ENCODE measurements at regions not wholly inside any gene's neighbourhood (a gene's known extent, or its start where the extent isn't known, plus 50 kb on each side); places are given as distances from the start of the nearest gene placed in this dataset.

- TF ChIP-seq EZH2 (IDR thresholded peaks at IDR 0.05; ENCODE audit: insufficient read depth, low read length) = no peak
- TF ChIP-seq, protein P1, sequence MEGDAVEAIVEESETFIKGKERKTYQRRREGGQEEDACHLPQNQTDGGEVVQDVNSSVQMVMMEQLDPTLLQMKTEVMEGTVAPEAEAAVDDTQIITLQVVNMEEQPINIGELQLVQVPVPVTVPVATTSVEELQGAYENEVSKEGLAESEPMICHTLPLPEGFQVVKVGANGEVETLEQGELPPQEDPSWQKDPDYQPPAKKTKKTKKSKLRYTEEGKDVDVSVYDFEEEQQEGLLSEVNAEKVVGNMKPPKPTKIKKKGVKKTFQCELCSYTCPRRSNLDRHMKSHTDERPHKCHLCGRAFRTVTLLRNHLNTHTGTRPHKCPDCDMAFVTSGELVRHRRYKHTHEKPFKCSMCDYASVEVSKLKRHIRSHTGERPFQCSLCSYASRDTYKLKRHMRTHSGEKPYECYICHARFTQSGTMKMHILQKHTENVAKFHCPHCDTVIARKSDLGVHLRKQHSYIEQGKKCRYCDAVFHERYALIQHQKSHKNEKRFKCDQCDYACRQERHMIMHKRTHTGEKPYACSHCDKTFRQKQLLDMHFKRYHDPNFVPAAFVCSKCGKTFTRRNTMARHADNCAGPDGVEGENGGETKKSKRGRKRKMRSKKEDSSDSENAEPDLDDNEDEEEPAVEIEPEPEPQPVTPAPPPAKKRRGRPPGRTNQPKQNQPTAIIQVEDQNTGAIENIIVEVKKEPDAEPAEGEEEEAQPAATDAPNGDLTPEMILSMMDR (IDR thresholded peaks at IDR 0.05; ENCODE audit: insufficient read depth, low read depth, low read length) = no peak
- no peaks in the 10 kb centered on the region for H3K9me3 ChIP-seq (ENCODE audit: insufficient read depth, low read depth, low read length)
- no peak overlapping the region for H3K27ac ChIP-seq (ENCODE audit: low read depth, low read length)
- no peak overlapping the region for H3K4me2 ChIP-seq (ENCODE audit: low read length)
- no peak overlapping the region for H3K4me3 Mint-ChIP-seq (ENCODE audit: unreplicated experiment)
- H3K27ac Mint-ChIP-seq (ENCODE audit: unreplicated experiment) = no peak overlapping the region
- H4K20me1 ChIP-seq (ENCODE audit: insufficient read depth, low read length) = no peaks in the 10 kb centered on the region
- H3K4me1 ChIP-seq (ENCODE audit: insufficient read depth, low read length) = peaks cover 18% of the 10 kb centered on the region
- no peaks in the 10 kb centered on the region for H3K27me3 Mint-ChIP-seq (ENCODE audit: low read depth, unreplicated experiment)
- FAIRE-seq (peak; percentile 41), DNase-seq (ENCODE audit: low read depth) (peak; percentile 88)
- no peaks in the 10 kb centered on the region for H3K36me3 ChIP-seq (ENCODE audit: insufficient read depth, low read length)
- H2AFZ ChIP-seq (ENCODE audit: low read depth, low read length) = no peak overlapping the region
- H3K27me3 ChIP-seq (ENCODE audit: insufficient read depth, low read length) = no peaks in the 10 kb centered on the region
- H3K9me3 Mint-ChIP-seq (ENCODE audit: unreplicated experiment) = no peaks in the 10 kb centered on the region
- no peak overlapping the region for H3K4me3 ChIP-seq (ENCODE audit: insufficient read depth, low read depth, low read length)
- no peaks in the 10 kb centered on the region for H3K79me2 ChIP-seq (ENCODE audit: insufficient read depth, low read length)
- H3K9ac ChIP-seq (ENCODE audit: low read length) = no peak overlapping the region
- H3K36me3 Mint-ChIP-seq (ENCODE audit: low read depth, unreplicated experiment) = no peaks in the 10 kb centered on the region
- peaks cover 13% of the 10 kb centered on the region for H3K4me1 Mint-ChIP-seq (ENCODE audit: low read depth, unreplicated experiment)
Measured at GRCh38 chr11:128346804-128347203, 240.6 kb downstream of the ETS1 start.

DNA sequence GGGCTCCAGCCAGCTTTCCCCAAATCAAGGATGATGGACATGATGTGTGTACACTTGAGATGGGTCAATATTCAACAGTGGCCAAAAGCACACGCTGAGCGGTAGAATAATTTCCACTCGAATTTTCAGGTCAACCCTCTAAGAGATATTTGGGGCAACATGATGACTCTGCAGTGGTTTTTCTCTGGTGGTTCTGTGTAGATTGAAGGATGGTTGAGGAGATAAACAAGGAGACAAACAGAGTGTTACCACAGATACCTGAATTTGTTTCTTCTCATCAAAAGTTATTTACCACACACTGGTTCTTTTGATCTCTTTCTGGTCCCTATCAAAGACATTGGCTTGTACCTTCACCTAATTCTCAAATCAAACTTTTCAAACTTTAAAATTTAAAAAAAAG is 242.0 kb downstream of the ETS1 start:
- peaks cover 18% of the 10 kb centered on the region for H3K4me1 ChIP-seq (ENCODE audit: insufficient read depth, low read length)
- no peak overlapping the region for H3K27ac Mint-ChIP-seq (ENCODE audit: unreplicated experiment)
- no peaks in the 10 kb centered on the region for H3K27me3 Mint-ChIP-seq (ENCODE audit: low read depth, unreplicated experiment)
- H3K27me3 ChIP-seq (ENCODE audit: insufficient read depth, low read length) = no peaks in the 10 kb centered on the region
- no peak for TF ChIP-seq EZH2 (IDR thresholded peaks at IDR 0.05; ENCODE audit: insufficient read depth, low read length)
- TF ChIP-seq, protein P1 (IDR thresholded peaks at IDR 0.05; ENCODE audit: insufficient read depth, low read depth, low read length) = no peak
- no peaks in the 10 kb centered on the region for H3K36me3 ChIP-seq (ENCODE audit: insufficient read depth, low read length)
- no peaks in the 10 kb centered on the region for H3K9me3 ChIP-seq (ENCODE audit: insufficient read depth, low read depth, low read length)
- H2AFZ ChIP-seq (ENCODE audit: low read depth, low read length) = no peak overlapping the region
- no peak overlapping the region for H3K4me3 Mint-ChIP-seq (ENCODE audit: unreplicated experiment)
- no peak overlapping the region for H3K4me3 ChIP-seq (ENCODE audit: insufficient read depth, low read depth, low read length)
- no peaks in the 10 kb centered on the region for H4K20me1 ChIP-seq (ENCODE audit: insufficient read depth, low read length)
- H3K9me3 Mint-ChIP-seq (ENCODE audit: unreplicated experiment) = no peaks in the 10 kb centered on the region
- FAIRE-seq (no peak), DNase-seq (ENCODE audit: low read depth) (no peak)
- no peak overlapping the region for H3K4me2 ChIP-seq (ENCODE audit: low read length)
- H3K79me2 ChIP-seq (ENCODE audit: insufficient read depth, low read length) = no peaks in the 10 kb centered on the region
- no peak overlapping the region for H3K9ac ChIP-seq (ENCODE audit: low read length)
- peaks cover 13% of the 10 kb centered on the region for H3K4me1 Mint-ChIP-seq (ENCODE audit: low read depth, unreplicated experiment)
- no peaks in the 10 kb centered on the region for H3K36me3 Mint-ChIP-seq (ENCODE audit: low read depth, unreplicated experiment)
- H3K27ac ChIP-seq (ENCODE audit: low read depth, low read length) = no peak overlapping the region

- H3K36me3 ChIP-seq (ENCODE audit: insufficient read depth, low read length) = no peaks in the 10 kb centered on the region
- H4K20me1 ChIP-seq (ENCODE audit: insufficient read depth, low read length) = no peaks in the 10 kb centered on the region
- no peak overlapping the region for H3K4me2 ChIP-seq (ENCODE audit: low read length)
- TF ChIP-seq, protein P1 (IDR thresholded peaks at IDR 0.05; ENCODE audit: insufficient read depth, low read depth, low read length) = no peak
- H3K27me3 ChIP-seq (ENCODE audit: insufficient read depth, low read length) = no peaks in the 10 kb centered on the region
- H3K4me3 Mint-ChIP-seq (ENCODE audit: unreplicated experiment) = no peak overlapping the region
- no peaks in the 10 kb centered on the region for H3K36me3 Mint-ChIP-seq (ENCODE audit: low read depth, unreplicated experiment)
- DNase-seq (ENCODE audit: low read depth) (no peak), FAIRE-seq (no peak)
- no peak overlapping the region for H3K27ac Mint-ChIP-seq (ENCODE audit: unreplicated experiment)
- no peak overlapping the region for H2AFZ ChIP-seq (ENCODE audit: low read depth, low read length)
- peaks cover 18% of the 10 kb centered on the region for H3K4me1 ChIP-seq (ENCODE audit: insufficient read depth, low read length)
- H3K4me1 Mint-ChIP-seq (ENCODE audit: low read depth, unreplicated experiment) = peaks cover 16% of the 10 kb centered on the region
- no peak overlapping the region for H3K27ac ChIP-seq (ENCODE audit: low read depth, low read length)
- no peaks in the 10 kb centered on the region for H3K9me3 ChIP-seq (ENCODE audit: insufficient read depth, low read depth, low read length)
- no peaks in the 10 kb centered on the region for H3K27me3 Mint-ChIP-seq (ENCODE audit: low read depth, unreplicated experiment)
- no peaks in the 10 kb centered on the region for H3K9me3 Mint-ChIP-seq (ENCODE audit: unreplicated experiment)
- H3K4me3 ChIP-seq (ENCODE audit: insufficient read depth, low read depth, low read length) = no peak overlapping the region
- H3K9ac ChIP-seq (ENCODE audit: low read length) = no peak overlapping the region
- no peaks in the 10 kb centered on the region for H3K79me2 ChIP-seq (ENCODE audit: insufficient read depth, low read length)
Measured at GRCh38 chr11:128343870-128344269, 243.5 kb downstream of the ETS1 start.

Data from astrocyte (in vitro differentiated cells and primary cell).